ENCODE measurements at regions not wholly inside any gene's neighbourhood (a gene's known extent, or its start where the extent isn't known, plus 50 kb on each side); places are given as distances from the start of the nearest gene placed in this dataset.

- TF ChIP-seq, protein P1, sequence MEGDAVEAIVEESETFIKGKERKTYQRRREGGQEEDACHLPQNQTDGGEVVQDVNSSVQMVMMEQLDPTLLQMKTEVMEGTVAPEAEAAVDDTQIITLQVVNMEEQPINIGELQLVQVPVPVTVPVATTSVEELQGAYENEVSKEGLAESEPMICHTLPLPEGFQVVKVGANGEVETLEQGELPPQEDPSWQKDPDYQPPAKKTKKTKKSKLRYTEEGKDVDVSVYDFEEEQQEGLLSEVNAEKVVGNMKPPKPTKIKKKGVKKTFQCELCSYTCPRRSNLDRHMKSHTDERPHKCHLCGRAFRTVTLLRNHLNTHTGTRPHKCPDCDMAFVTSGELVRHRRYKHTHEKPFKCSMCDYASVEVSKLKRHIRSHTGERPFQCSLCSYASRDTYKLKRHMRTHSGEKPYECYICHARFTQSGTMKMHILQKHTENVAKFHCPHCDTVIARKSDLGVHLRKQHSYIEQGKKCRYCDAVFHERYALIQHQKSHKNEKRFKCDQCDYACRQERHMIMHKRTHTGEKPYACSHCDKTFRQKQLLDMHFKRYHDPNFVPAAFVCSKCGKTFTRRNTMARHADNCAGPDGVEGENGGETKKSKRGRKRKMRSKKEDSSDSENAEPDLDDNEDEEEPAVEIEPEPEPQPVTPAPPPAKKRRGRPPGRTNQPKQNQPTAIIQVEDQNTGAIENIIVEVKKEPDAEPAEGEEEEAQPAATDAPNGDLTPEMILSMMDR (IDR thresholded peaks at IDR 0.05): no peak
- no peak for TF ChIP-seq POLR2AphosphoS5 (IDR thresholded peaks at IDR 0.05)
Observed at GRCh38 chr6:164169355-164169754, 754.8 kb downstream of the QKI start.
